ENCODE measurements at regions not wholly inside any gene's neighbourhood (a gene's known extent, or its start where the extent isn't known, plus 50 kb on each side); places are given as distances from the start of the nearest gene placed in this dataset.
A peak's percentile ranks its signal among the peaks of the same experiment; 100 is the strongest.
"Not testable (repeated sequence)": the region's sequence is repeated elsewhere in the genome, so short reads cannot be mapped to it uniquely, and the experiment has no call there.

DNA sequence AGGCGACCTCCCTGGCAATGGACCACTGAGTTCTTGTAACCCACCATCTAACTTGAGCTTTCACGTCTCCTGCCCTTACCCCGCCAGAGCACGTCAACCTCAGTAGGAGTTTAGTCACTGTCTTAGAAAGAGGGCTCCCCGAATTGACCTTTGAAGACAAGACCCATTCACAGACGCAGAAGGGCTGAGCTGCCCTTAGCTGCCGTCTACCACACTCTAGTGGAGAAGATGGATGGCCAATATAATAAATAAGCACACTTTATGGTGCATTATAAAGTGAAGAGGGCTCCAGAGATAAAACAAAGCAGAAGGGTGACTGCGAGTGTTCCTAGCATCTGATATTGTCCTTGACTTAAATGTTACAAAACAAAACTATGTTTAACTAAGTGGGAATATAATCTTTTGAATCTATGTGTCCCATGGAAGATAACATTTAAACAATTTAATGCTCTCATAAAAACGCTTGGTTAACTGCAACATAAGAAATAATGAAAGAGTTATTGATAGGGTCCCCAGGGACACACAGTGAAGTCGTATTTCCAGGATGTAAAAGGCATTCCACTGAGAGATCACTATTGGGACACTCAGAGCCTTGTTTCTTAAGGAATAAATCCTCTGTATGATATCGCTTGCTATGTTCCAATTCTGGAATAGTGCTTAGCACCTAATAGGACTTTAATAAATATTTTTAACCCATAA lies 261.1 kb downstream of the THBS2 start:
- no peaks in the 10 kb centered on the region for H3K4me1 ChIP-seq
- intact Hi-C loops (cut with DNase I; ENCODE audit: low total_unique reads) = no loop called here
- no peak for DNase-seq
- H3K9me3 ChIP-seq = no peaks in the 10 kb centered on the region
- H3K27me3 ChIP-seq = no peaks in the 10 kb centered on the region
- no peak overlapping the region for H3K4me3 ChIP-seq
- H3K27ac ChIP-seq = no peak overlapping the region
- 73 to 80% (median 76%) methylated on average over 11 of the region's 11 CpGs for WGBS, 5 donors
- TF ChIP-seq POLR2A (IDR thresholded peaks at IDR 0.05) = no peak
- TF ChIP-seq POLR2AphosphoS5 (IDR thresholded peaks at IDR 0.05) = no peak
- TF ChIP-seq EP300 (IDR thresholded peaks at IDR 0.05) = no peak
- TF ChIP-seq, protein P1, sequence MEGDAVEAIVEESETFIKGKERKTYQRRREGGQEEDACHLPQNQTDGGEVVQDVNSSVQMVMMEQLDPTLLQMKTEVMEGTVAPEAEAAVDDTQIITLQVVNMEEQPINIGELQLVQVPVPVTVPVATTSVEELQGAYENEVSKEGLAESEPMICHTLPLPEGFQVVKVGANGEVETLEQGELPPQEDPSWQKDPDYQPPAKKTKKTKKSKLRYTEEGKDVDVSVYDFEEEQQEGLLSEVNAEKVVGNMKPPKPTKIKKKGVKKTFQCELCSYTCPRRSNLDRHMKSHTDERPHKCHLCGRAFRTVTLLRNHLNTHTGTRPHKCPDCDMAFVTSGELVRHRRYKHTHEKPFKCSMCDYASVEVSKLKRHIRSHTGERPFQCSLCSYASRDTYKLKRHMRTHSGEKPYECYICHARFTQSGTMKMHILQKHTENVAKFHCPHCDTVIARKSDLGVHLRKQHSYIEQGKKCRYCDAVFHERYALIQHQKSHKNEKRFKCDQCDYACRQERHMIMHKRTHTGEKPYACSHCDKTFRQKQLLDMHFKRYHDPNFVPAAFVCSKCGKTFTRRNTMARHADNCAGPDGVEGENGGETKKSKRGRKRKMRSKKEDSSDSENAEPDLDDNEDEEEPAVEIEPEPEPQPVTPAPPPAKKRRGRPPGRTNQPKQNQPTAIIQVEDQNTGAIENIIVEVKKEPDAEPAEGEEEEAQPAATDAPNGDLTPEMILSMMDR (IDR thresholded peaks at IDR 0.05) = no peak
- no peaks in the 10 kb centered on the region for H3K36me3 ChIP-seq

GRCh38 chr6:168991695-168992094 lies 262.0 kb downstream of the THBS2 start:
- H3K27me3 ChIP-seq; H3K4me1 ChIP-seq; H3K4me3 ChIP-seq; H3K9me3 ChIP-seq; DNase-seq; H3K27ac ChIP-seq; H3K36me3 ChIP-seq; intact Hi-C loops (cut with DNase I; ENCODE audit: low total_unique reads): not testable (repeated sequence)
- 93 to 97% (median 96%) methylated on average over 6 to 17 of the region's 17 CpGs for WGBS, 5 donors

GRCh38 chr6:168990019-168990751 lies 263.5 kb downstream of the THBS2 start:
- Histone ChIP-seq H3K27me3 (no peaks in the 10 kb centered on the region), H3K36me3 (no peaks in the 10 kb centered on the region), H3K9me3 (no peaks in the 10 kb centered on the region), H3K27ac (no peak overlapping the region), H3K4me1 (no peaks in the 10 kb centered on the region), H3K4me3 (no peak overlapping the region)
- intact Hi-C loops (cut with DNase I; ENCODE audit: low total_unique reads) = no loop called here
- TF ChIP-seq, protein P1 (IDR thresholded peaks at IDR 0.05) = no peak
- no peak for TF ChIP-seq POLR2A (IDR thresholded peaks at IDR 0.05)
- TF ChIP-seq POLR2AphosphoS5 (IDR thresholded peaks at IDR 0.05) = no peak
- TF ChIP-seq EP300 (IDR thresholded peaks at IDR 0.05) = no peak
- 85 to 97% (median 95%) methylated on average over 13 to 22 of the region's 22 CpGs for WGBS, 5 donors
- DNase-seq = peak in 1 of 2 donors; percentile 25

- intact Hi-C loops (cut with DNase I; ENCODE audit: low total_unique reads) = no loop called here
- H3K36me3 ChIP-seq = no peaks in the 10 kb centered on the region
- no peak for DNase-seq
- 72 to 85% (median 81%) methylated on average over 5 of the region's 5 CpGs for WGBS, 5 donors
- no peak overlapping the region for H3K27ac ChIP-seq
- H3K9me3 ChIP-seq = no peaks in the 10 kb centered on the region
- H3K27me3 ChIP-seq = no peaks in the 10 kb centered on the region
- TF ChIP-seq POLR2AphosphoS5 (IDR thresholded peaks at IDR 0.05) (no peak), POLR2A (IDR thresholded peaks at IDR 0.05) (no peak), EP300 (IDR thresholded peaks at IDR 0.05) (no peak)
- TF ChIP-seq, protein P1 (IDR thresholded peaks at IDR 0.05) = no peak
- no peak overlapping the region for H3K4me3 ChIP-seq
- H3K4me1 ChIP-seq = no peaks in the 10 kb centered on the region
Measured at GRCh38 chr6:168989421-168989820, 264.2 kb downstream of the THBS2 start.

GRCh38 chr6:168988801-168989200 lies 264.8 kb downstream of the THBS2 start:
- TF ChIP-seq POLR2AphosphoS5 (IDR thresholded peaks at IDR 0.05) = no peak
- TF ChIP-seq POLR2A (IDR thresholded peaks at IDR 0.05) = no peak
- Histone ChIP-seq H3K36me3 (no peaks in the 10 kb centered on the region), H3K4me1 (no peaks in the 10 kb centered on the region), H3K27me3 (no peaks in the 10 kb centered on the region), H3K27ac (peak overlapping the region in 1 of 5 donors; percentile 18), H3K4me3 (no peak overlapping the region), H3K9me3 (no peaks in the 10 kb centered on the region)
- peak in 1 of 2 donors; percentile 30 for DNase-seq
- intact Hi-C loops (cut with DNase I; ENCODE audit: low total_unique reads) = no loop called here
- 43 to 68% (median 65%) methylated on average over 2 of the region's 2 CpGs for WGBS, 5 donors

All from stomach (tissue), 8 donors.